MM.1S (cell line): ENCODE measurements at regions not wholly inside any gene's neighbourhood (a gene's known extent, or its start where the extent isn't known, plus 50 kb on each side); places are given as distances from the start of the nearest gene placed in this dataset.

Experiments
- CTCF ChIP-seq: fragments of 300-600 bp; sonication (generic); IDR thresholded peaks from 2 replicates; pipeline ENCODE4 v1.5.1; 2016; ENCODE audit warnings: antibody characterized with exemption, low read length, mixed read lengths
- EZH2 ChIP-seq: fragments of 300-600 bp; sonication (generic); optimal IDR thresholded peaks from 2 replicates; pipeline ENCODE3; 2017; ENCODE audit warnings: low read depth, mild to moderate bottlenecking, antibody characterized with exemption, low read length, mixed read lengths

- TF ChIP-seq CTCF (no peak), EZH2 (no peak)
These were observed 211.6 kb downstream of the RCHY1 start for GRCh38 chr4:75302648-75303047.
